GM10266 (cell line): ENCODE measurements at regions not wholly inside any gene's neighbourhood (a gene's known extent, or its start where the extent isn't known, plus 50 kb on each side); places are given as distances from the start of the nearest gene placed in this dataset.

Experiments
- DNase-seq: peaks from one replicate; pipeline ENCODE4 v3.0.0; 2012; ENCODE audit errors: extremely low spot score
- TF ChIP-seq, protein P1 (sequence below): IDR thresholded peaks from 2 replicates; pipeline ENCODE4 v1.5.1; 2012; ENCODE audit warnings: mild to moderate bottlenecking, low read depth; ENCODE audit not compliant: control insufficient read depth, insufficient read depth; ENCODE audit errors: missing control alignments

GRCh38 chr17:69857412-69857835, 217.6 kb upstream of the KCNJ16 start:
- TF ChIP-seq, protein P1, sequence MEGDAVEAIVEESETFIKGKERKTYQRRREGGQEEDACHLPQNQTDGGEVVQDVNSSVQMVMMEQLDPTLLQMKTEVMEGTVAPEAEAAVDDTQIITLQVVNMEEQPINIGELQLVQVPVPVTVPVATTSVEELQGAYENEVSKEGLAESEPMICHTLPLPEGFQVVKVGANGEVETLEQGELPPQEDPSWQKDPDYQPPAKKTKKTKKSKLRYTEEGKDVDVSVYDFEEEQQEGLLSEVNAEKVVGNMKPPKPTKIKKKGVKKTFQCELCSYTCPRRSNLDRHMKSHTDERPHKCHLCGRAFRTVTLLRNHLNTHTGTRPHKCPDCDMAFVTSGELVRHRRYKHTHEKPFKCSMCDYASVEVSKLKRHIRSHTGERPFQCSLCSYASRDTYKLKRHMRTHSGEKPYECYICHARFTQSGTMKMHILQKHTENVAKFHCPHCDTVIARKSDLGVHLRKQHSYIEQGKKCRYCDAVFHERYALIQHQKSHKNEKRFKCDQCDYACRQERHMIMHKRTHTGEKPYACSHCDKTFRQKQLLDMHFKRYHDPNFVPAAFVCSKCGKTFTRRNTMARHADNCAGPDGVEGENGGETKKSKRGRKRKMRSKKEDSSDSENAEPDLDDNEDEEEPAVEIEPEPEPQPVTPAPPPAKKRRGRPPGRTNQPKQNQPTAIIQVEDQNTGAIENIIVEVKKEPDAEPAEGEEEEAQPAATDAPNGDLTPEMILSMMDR: no peak
- DNase-seq: no peak

DNA sequence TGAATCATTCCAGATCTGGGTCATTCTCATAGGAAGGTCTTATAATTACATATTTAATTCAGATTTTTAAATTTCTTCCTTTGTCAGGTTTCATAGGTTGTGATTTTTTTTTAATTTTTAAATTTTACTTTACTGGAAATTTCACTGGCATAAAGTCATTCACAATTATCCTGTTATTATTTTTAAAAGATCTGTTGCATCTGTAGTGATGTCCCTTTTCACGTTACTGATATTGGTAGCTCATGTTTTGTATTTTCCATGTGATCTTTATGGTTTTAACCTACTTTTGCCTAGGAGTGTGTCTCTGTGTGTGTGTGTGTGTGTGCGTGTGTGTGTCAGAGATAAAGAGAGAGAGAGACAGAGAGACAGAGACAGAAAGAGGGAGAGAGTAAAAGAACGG, 216.6 kb upstream of the KCNJ16 start:
- DNase-seq: no peak
- TF ChIP-seq, protein P1: no peak

DNA sequence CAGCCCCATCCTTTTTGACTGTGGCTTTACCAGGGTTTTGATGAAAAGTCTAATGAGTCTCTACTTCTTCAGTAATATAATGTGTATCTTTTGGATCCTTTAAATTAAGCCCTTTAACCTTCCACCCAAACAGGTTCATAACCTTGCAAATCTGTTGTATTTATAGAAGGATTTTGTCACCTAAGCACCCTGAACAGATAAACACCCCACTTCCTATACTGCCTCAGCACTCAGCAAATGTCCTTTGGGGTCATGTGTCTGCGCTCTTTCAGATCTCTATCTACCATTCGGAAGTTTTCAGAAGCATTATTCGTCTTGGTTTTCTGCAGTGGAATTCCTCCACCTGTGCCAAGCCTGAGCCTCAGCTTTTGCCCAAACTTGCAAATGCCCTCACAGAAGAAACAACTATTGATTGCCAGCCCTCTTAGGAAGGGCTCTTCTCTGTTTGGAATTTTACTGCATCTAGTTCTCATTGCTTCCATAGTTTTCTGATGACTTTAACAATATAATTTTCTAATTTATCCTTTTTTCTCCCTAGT, 214.8 kb upstream of the KCNJ16 start:
- TF ChIP-seq, protein P1: no peak
- no peak for DNase-seq

DNA sequence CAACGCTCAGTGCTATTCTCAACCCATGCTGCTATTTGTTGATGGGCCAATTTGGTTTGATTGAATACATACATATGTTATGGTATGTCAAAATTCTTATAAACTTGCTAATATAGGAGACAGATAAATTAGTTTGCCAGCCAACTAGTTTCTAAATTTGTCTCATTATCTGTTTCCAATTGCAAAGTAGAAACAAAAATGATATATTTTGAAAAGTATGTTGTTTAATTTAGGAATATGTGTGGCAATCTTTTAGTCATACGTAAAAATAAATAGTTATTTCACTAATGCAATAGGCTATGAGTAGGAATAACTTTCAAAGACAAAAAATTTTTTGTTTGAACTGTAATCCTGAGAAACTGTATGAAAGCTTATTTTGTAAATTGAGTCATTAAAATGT, 210.6 kb upstream of the KCNJ16 start:
- DNase-seq: no peak
- TF ChIP-seq, protein P1: no peak

- DNase-seq: peak; percentile 9
- TF ChIP-seq, protein P1: no peak
Measured at GRCh38 chr17:69869667-69870066, 205.4 kb upstream of the KCNJ16 start.

DNA sequence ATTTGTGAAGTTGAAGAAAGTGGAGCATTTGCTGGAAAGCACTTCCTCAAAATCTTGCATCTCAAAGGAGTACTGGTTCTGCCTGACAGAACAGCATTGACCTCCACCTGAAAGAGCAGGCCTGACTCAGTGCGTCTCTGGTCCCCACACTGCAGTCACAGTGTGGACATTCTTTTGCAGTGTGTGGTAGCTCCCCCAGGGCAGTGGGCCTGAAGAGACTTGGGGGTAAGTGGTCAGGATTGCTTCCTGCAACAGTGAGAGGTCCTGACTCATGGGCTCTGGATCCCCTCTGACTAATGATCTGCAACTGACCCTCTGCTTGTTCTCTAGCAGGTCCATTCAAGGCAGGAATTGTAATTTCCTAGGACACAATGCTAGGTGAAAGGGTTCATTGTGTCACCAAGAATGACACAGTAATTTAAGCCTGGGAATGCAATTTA, 204.9 kb upstream of the KCNJ16 start:
- DNase-seq: no peak

DNA sequence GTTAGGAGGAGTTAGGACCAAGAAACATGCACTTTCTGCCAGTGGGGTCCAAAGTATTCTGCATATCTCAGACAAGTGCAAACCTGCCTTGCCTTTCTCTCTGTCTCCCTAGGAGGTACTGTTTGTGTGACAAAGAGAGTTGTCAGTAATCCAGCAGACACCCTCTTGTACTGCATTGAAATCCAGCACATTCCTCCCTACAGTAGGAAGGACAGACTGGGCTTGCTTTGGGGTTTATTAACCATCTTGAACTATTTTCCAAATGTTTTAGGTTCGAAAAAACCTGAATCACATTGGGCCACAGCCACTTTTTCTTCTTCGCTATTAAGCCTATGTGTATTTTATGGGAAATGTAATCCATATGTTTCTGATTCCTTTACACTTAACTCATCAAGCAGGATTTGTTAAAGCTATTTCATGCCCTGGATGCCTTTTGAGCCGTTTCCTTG, 204.2 kb upstream of the KCNJ16 start:
- TF ChIP-seq, protein P1: no peak
- DNase-seq: no peak

More for the DNA sequence above, 204.9 kb upstream of the KCNJ16 start:
- TF ChIP-seq, protein P1: no peak
